ENCODE measurements at regions not wholly inside any gene's neighbourhood (a gene's known extent, or its start where the extent isn't known, plus 50 kb on each side); places are given as distances from the start of the nearest gene placed in this dataset.

GRCh38 chr6:94215552-94215951, 796.2 kb upstream of the EPHA7 start:
- dilution Hi-C loops (cut with MboI; ENCODE audit: extremely low pct_ligation_motif_present, low sequenced_read_pairs) (no loop called here), intact Hi-C loops (cut with micrococcal nuclease) (no loop called here)
- POLR2A ChIA-PET, result no interaction called here
- Histone ChIP-seq H4K20me1 (replicated peaks; ENCODE audit: control insufficient read depth, extremely low read depth, insufficient read depth, low read length) (no peaks in the 10 kb centered on the region), H2AFZ (ENCODE audit: low read depth, low read length) (no peak overlapping the region), H3K4me3 (replicated peaks in 1 of 3; ENCODE audit: insufficient read depth in 1 of 3, low read depth in 1 of 3, low read length in 3 of 3) (no peak overlapping the region), H3K36me3 (ENCODE audit: control insufficient read depth in 2 of 2, extremely low read depth in 1 of 2, insufficient read depth in 2 of 2, low read length in 2 of 2) (no peaks in the 10 kb centered on the region), H3K79me2 (ENCODE audit: control insufficient read depth, insufficient read depth, low read length) (no peaks in the 10 kb centered on the region), H3K4me1 (ENCODE audit: control insufficient read depth, extremely low read depth, insufficient read depth, low read length) (no peaks in the 10 kb centered on the region), H3K27ac (ENCODE audit: insufficient read depth, low read depth, low read length) (no peak overlapping the region), H3K9me1 (replicated peaks; ENCODE audit: control insufficient read depth, extremely low read depth, insufficient read depth, low read length) (no peaks in the 10 kb centered on the region), H3K4me2 (ENCODE audit: insufficient read depth, low read length) (no peak overlapping the region), H3K9me3 (replicated peaks; ENCODE audit: control insufficient read depth, insufficient read depth, low read length) (no peaks in the 10 kb centered on the region), H3K27me3 (ENCODE audit: control insufficient read depth in 2 of 2, insufficient read depth in 2 of 2, low read length in 2 of 2) (no peaks in the 10 kb centered on the region), H3K9ac (replicated peaks; ENCODE audit: extremely low read depth, insufficient read depth, low read length) (no peak overlapping the region)
- no peak for FAIRE-seq
- CTCF ChIA-PET, result no interaction called here
- TF ChIP-seq MYC (IDR thresholded peaks at IDR 0.05; ENCODE audit: low read depth, low read length) (no peak), MAX (IDR thresholded peaks at IDR 0.05; ENCODE audit: insufficient read depth, insufficient read length) (no peak), JUN (IDR thresholded peaks at IDR 0.05; ENCODE audit: borderline replicate concordance, insufficient read depth, insufficient read length, low read depth) (no peak), EZH2 (IDR thresholded peaks at IDR 0.05; ENCODE audit: borderline replicate concordance, low read depth, low read length, severe bottlenecking) (no peak), POLR2AphosphoS5 (IDR thresholded peaks at IDR 0.05; ENCODE audit: insufficient read depth, low read depth, low read length) (no peak), FOS (IDR thresholded peaks at IDR 0.05; ENCODE audit: borderline replicate concordance, insufficient read depth, low read length) (no peak), GATA2 (IDR thresholded peaks at IDR 0.05; ENCODE audit: insufficient read depth, insufficient read length, low read depth, low read length) (no peak), POLR2A (IDR thresholded peaks at IDR 0.05; ENCODE audit: low read depth, low read length) (no peak)
- TF ChIP-seq, protein P1, sequence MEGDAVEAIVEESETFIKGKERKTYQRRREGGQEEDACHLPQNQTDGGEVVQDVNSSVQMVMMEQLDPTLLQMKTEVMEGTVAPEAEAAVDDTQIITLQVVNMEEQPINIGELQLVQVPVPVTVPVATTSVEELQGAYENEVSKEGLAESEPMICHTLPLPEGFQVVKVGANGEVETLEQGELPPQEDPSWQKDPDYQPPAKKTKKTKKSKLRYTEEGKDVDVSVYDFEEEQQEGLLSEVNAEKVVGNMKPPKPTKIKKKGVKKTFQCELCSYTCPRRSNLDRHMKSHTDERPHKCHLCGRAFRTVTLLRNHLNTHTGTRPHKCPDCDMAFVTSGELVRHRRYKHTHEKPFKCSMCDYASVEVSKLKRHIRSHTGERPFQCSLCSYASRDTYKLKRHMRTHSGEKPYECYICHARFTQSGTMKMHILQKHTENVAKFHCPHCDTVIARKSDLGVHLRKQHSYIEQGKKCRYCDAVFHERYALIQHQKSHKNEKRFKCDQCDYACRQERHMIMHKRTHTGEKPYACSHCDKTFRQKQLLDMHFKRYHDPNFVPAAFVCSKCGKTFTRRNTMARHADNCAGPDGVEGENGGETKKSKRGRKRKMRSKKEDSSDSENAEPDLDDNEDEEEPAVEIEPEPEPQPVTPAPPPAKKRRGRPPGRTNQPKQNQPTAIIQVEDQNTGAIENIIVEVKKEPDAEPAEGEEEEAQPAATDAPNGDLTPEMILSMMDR (IDR thresholded peaks at IDR 0.05; ENCODE audit: extremely low read depth in 1 of 2, insufficient read depth in 1 of 2, low read depth in 1 of 2, low read length in 2 of 2), result no peak
- DNase-seq (ENCODE audit: low read depth, low spot score), result no peak
- no TSS peak for BruUV-seq (replicated peaks)
